Endothelial cell of umbilical vein (primary cell): ENCODE measurements at regions not wholly inside any gene's neighbourhood (a gene's known extent, or its start where the extent isn't known, plus 50 kb on each side); places are given as distances from the start of the nearest gene placed in this dataset.

Experiments
- CTCF ChIP-seq, 2 donors: IDR thresholded peaks; 1 replicate in 1 of 2; 2 replicates in 1 of 2; pipeline ENCODE4 v1.5.1; 2011; ENCODE audit warnings: low read length in 2 of 2, mild to moderate bottlenecking in 2 of 2, moderate library complexity in 2 of 2, control low read depth in 1 of 2, inconsistent platforms in 1 of 2, low read depth in 1 of 2; ENCODE audit not compliant: insufficient read depth in 1 of 2; ENCODE audit errors: extremely low read depth in 1 of 2
- EZH2 ChIP-seq: IDR thresholded peaks from 2 replicates; pipeline ENCODE4 v1.6.1; 2012; ENCODE audit warnings: borderline replicate concordance, low read depth, mild to moderate bottlenecking, moderate library complexity, low read length, inconsistent platforms; ENCODE audit not compliant: severe bottlenecking
- FOS ChIP-seq: IDR thresholded peaks from 2 replicates; pipeline ENCODE4 v1.6.1; 2011; ENCODE audit warnings: mild to moderate bottlenecking, low read length, moderate library complexity, borderline replicate concordance; ENCODE audit not compliant: insufficient read depth
- GATA2 ChIP-seq: IDR thresholded peaks from 2 replicates; pipeline ENCODE4 v1.7.0; 2011; ENCODE audit warnings: low read depth, mild to moderate bottlenecking, moderate library complexity, mixed read lengths, low read length; ENCODE audit not compliant: insufficient read length, insufficient read depth
- JUN ChIP-seq: IDR thresholded peaks from 2 replicates; pipeline ENCODE4 v1.6.1; 2011; ENCODE audit warnings: borderline replicate concordance, low read depth; ENCODE audit not compliant: insufficient read length, insufficient read depth
- MAX ChIP-seq: IDR thresholded peaks from 2 replicates; pipeline ENCODE4 v1.6.1; 2011; ENCODE audit not compliant: insufficient read depth, insufficient read length
- POLR2A ChIP-seq: IDR thresholded peaks from 2 replicates; pipeline ENCODE4 v1.6.1; 2012; ENCODE audit warnings: low read depth, mild to moderate bottlenecking, control low read depth, low read length
- POLR2AphosphoS5 ChIP-seq: IDR thresholded peaks from 2 replicates; pipeline ENCODE4 v1.6.1; 2012; ENCODE audit warnings: low read depth, mild to moderate bottlenecking, control low read depth, low read length, moderate library complexity; ENCODE audit not compliant: insufficient read depth

DNA sequence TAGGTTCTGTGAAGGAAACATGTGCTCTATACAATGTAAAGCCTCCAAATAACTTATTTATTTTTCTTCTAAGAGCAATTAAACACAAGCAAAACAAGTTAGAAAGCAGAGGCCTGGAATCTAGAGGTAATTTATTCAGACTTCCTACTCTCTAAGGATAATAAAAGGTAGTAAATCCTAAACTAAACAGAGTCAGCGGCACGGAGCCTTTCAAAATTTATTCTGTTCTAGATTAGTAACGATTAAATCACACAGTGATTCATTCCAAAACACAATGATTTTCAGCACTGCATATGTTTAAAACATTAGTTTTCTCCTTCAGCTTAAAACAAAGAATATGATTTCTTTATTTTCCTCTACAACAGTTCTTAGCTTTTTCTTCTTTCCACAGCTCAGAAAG, 160.9 kb downstream of the FBXO15 start:
- TF ChIP-seq CTCF (IDR thresholded peaks at IDR 0.05; ENCODE audit: extremely low read depth in 1 of 2, insufficient read depth in 1 of 2, low read depth in 1 of 2, low read length in 2 of 2) (no peak), EZH2 (no peak), POLR2A (no peak), POLR2AphosphoS5 (no peak), MAX (no peak), JUN (no peak), FOS (no peak), GATA2 (no peak)
